OCI-LY7 (cell line): ENCODE measurements at regions not wholly inside any gene's neighbourhood (a gene's known extent, or its start where the extent isn't known, plus 50 kb on each side); places are given as distances from the start of the nearest gene placed in this dataset.

ENCODE experiments used
- BruUV-seq: library from RNA; stranded (reverse); fragments of 400-500 nt; replicated peaks from 2 replicates; lab custom pipeline; 2021; lab: Mats Ljungman, UMichigan
- CTCF ChIA-PET: fragments of 300-600 bp; sonication (Branson Sonifier 250); formaldehyde crosslinking; loops from one replicate; lab custom pipeline; 2022; ENCODE audit warnings: antibody characterized with exemption; ENCODE audit not compliant: unreplicated experiment; lab: Charles Lee
- POLR2A ChIA-PET: fragments of 300-600 bp; sonication (Branson Sonifier 250); formaldehyde crosslinking; loops from one replicate; lab custom pipeline; 2022; ENCODE audit warnings: antibody characterized with exemption; lab: Charles Lee
- DNase-seq: peaks from one replicate; pipeline ENCODE4 v3.0.0-alpha.2; 2015; ENCODE audit warnings: low spot score
- H2AFZ ChIP-seq: fragments of 200-600 bp; sonication (generic), shearing (Covaris generic); 2 replicates; pipeline ENCODE4 v1.6.1; 2014; ENCODE audit warnings: mild to moderate bottlenecking, antibody characterized with exemption, low read length, moderate library complexity
- H3K27ac ChIP-seq: fragments of 200-600 bp; sonication (generic); 2 replicates; pipeline ENCODE4 v1.5.1; 2014; ENCODE audit warnings: mixed run types, low read depth, mild to moderate bottlenecking, moderate library complexity, low read length, inconsistent platforms; ENCODE audit not compliant: poor library complexity, severe bottlenecking
- H3K36me3 ChIP-seq: fragments of 200-600 bp; sonication (generic); 2 replicates; pipeline ENCODE4 v1.6.1; 2014; ENCODE audit warnings: mild to moderate bottlenecking, antibody characterized with exemption, low read length, moderate library complexity, mixed read lengths; ENCODE audit not compliant: insufficient read depth
- H3K4me1 ChIP-seq: fragments of 200-600 bp; sonication (generic); 2 replicates; pipeline ENCODE4 v1.5.1; 2014; ENCODE audit warnings: mild to moderate bottlenecking, low read length; ENCODE audit not compliant: insufficient read depth, poor library complexity, severe bottlenecking
- H3K4me2 ChIP-seq: fragments of 200-600 bp; sonication (generic); 2 replicates; pipeline ENCODE4 v1.6.1; 2014; ENCODE audit warnings: mild to moderate bottlenecking, low read length
- H3K4me3 ChIP-seq: fragments of 200-600 bp; sonication (generic); 2 replicates; pipeline ENCODE4 v1.5.1; 2014; ENCODE audit warnings: mild to moderate bottlenecking, low read depth, low read length; ENCODE audit not compliant: poor library complexity, severe bottlenecking
- H3K79me2 ChIP-seq: fragments of 200-600 bp; sonication (generic); 2 replicates; pipeline ENCODE4 v1.6.1; 2016; ENCODE audit warnings: low read depth, mild to moderate bottlenecking, low read length, moderate library complexity, mixed read lengths; ENCODE audit not compliant: insufficient read depth
- H3K9me2 ChIP-seq: fragments of 200-600 bp; sonication (generic); 2 replicates; pipeline ENCODE4 v1.6.1; 2016; ENCODE audit warnings: mild to moderate bottlenecking, low read length, mixed read lengths; ENCODE audit not compliant: insufficient read depth
- H3K9me3 ChIP-seq: fragments of 200-600 bp; sonication (generic); 2 replicates; pipeline ENCODE4 v1.6.1; 2014; ENCODE audit warnings: mild to moderate bottlenecking, mixed run types, low read length, mixed read lengths
- H4K20me1 ChIP-seq: fragments of 200-600 bp; sonication (generic); 2 replicates; pipeline ENCODE4 v1.6.1; 2014; ENCODE audit warnings: mild to moderate bottlenecking, antibody characterized with exemption, low read length, moderate library complexity, mixed read lengths; ENCODE audit not compliant: insufficient read depth
- EZH2phosphoT487 ChIP-seq: fragments of 200-600 bp; sonication (generic); IDR thresholded peaks from 2 replicates; pipeline ENCODE4 v1.6.1; 2018; ENCODE audit warnings: low read depth, borderline replicate concordance, mild to moderate bottlenecking, mixed run types, antibody characterized with exemption, low read length, moderate library complexity, mixed read lengths
- intact Hi-C: fragments of 100-400 bp; cut with micrococcal nuclease; formaldehyde crosslinking; loops from one replicate; pipeline ENCODE4 v1.10.0; 2022; ENCODE audit not compliant: unreplicated experiment
- TF ChIP-seq, protein P1 (sequence below): fragments of 200-600 bp; sonication (generic); conservative IDR thresholded peaks from 2 replicates; pipeline ENCODE4 v1.5.1; 2014; ENCODE audit warnings: mild to moderate bottlenecking, antibody characterized with exemption, low read length, moderate library complexity, mixed read lengths

- CTCF ChIA-PET, result no interaction called here
Observed at GRCh38 chr13:42474954-42475353, 99.0 kb upstream of the TNFSF11 start.

DNA sequence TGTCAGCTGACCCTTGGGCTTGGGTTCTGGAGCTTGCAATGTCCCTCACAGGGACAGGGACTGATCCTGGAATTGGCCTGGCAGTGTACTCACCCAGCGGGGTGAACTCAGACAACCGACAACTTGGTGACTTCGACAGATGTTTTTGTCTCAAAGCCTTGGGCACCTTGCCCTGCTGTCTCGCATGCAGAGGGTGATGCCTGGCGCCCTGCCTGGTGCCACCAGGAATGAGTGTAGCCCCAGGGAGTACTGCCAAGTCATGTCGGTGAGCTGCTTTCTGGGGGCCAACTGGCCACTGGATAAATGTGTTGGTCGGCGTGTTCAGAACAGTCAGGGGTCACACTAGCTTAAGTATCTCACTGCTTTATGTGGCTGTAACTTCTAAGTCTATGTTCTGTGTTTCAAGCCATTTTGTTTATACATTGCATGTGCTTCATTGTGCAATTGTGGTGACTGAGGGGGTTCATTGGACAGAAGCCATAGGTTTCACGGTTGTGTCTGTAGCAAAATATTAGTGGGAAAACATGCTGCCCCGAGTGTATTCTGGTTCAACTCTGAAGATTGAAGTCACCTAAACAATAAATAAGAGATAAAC lies 96.3 kb upstream of the TNFSF11 start:
- ChIA-PET POLR2A (interaction anchor here (0.6 to 1.1 kb wide), 3 partner anchors 89 to 299 kb away, joined by 3 to 5 read pairs (median 3); no protein-coding TSS in a partner anchor), CTCF (no interaction called here)
- Histone ChIP-seq H3K79me2 (no peaks in the 10 kb centered on the region), H3K27ac (no peak overlapping the region), H3K9me3 (no peaks in the 10 kb centered on the region), H3K4me2 (no peak overlapping the region), H3K4me1 (no peaks in the 10 kb centered on the region), H3K9me2 (no peaks in the 10 kb centered on the region), H3K36me3 (no peaks in the 10 kb centered on the region), H3K4me3 (no peak overlapping the region), H4K20me1 (no peaks in the 10 kb centered on the region), H2AFZ (no peak overlapping the region)
- DNase-seq, result no peak
- TF ChIP-seq, protein P1, sequence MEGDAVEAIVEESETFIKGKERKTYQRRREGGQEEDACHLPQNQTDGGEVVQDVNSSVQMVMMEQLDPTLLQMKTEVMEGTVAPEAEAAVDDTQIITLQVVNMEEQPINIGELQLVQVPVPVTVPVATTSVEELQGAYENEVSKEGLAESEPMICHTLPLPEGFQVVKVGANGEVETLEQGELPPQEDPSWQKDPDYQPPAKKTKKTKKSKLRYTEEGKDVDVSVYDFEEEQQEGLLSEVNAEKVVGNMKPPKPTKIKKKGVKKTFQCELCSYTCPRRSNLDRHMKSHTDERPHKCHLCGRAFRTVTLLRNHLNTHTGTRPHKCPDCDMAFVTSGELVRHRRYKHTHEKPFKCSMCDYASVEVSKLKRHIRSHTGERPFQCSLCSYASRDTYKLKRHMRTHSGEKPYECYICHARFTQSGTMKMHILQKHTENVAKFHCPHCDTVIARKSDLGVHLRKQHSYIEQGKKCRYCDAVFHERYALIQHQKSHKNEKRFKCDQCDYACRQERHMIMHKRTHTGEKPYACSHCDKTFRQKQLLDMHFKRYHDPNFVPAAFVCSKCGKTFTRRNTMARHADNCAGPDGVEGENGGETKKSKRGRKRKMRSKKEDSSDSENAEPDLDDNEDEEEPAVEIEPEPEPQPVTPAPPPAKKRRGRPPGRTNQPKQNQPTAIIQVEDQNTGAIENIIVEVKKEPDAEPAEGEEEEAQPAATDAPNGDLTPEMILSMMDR, result no peak
- no TSS peak for BruUV-seq
- intact Hi-C loops, result loop anchor here (10.0 kb wide), 1 partner anchor 143 kb away; no protein-coding TSS in a partner anchor

More at GRCh38 chr13:42474954-42475353, 99.0 kb upstream of the TNFSF11 start:
- H3K36me3 ChIP-seq, result no peaks in the 10 kb centered on the region
- no peaks in the 10 kb centered on the region for H3K9me3 ChIP-seq
- no peak overlapping the region for H3K27ac ChIP-seq
- H3K4me3 ChIP-seq, result no peak overlapping the region
- intact Hi-C loops, result loop anchor here (10.0 kb wide), 1 partner anchor 140 kb away; no protein-coding TSS in a partner anchor
- no peaks in the 10 kb centered on the region for H3K79me2 ChIP-seq
- no peaks in the 10 kb centered on the region for H3K9me2 ChIP-seq
- H3K4me1 ChIP-seq, result no peaks in the 10 kb centered on the region
- no peak for DNase-seq
- POLR2A ChIA-PET, result no interaction called here
- H2AFZ ChIP-seq, result no peak overlapping the region
- H3K4me2 ChIP-seq, result no peak overlapping the region
- TF ChIP-seq, protein P1, result no peak
- TF ChIP-seq EZH2phosphoT487, result no peak
- no TSS peak for BruUV-seq
- no peaks in the 10 kb centered on the region for H4K20me1 ChIP-seq

DNA sequence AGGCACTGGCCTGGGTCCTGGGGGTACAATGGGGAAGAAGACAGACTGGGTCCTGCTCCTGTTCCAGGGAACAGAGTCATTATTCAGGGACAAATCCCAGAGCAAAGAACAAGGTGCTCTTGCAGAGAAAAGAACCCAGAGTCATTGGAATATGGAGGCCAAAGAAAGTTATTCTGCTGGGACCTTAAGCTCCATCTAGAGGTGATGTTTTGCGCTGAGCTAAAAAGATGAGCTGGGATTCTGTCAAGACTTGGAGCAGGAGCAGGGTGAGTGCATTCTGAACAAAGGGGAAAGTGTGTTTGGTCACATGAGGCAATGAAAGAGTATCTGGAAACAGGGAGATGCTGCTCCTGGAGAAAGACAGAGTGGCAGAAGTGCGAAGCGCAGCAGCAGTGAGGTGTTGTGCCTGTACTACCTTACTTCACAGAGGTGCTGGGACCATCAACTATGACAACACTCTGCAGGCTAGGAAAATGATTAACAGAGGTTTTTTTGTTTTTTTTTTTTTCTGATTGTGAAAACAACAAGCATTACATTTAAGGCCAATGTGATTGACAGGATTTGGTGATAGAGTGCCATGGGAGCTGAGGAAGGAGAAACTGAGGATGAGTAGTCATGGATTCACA lies 95.3 kb upstream of the TNFSF11 start:
- no peaks in the 10 kb centered on the region for H3K79me2 ChIP-seq
- H2AFZ ChIP-seq, result no peak overlapping the region
- no peaks in the 10 kb centered on the region for H3K9me2 ChIP-seq
- TF ChIP-seq, protein P1, result peak; percentile 60
- no peak for TF ChIP-seq EZH2phosphoT487
- H3K36me3 ChIP-seq, result no peaks in the 10 kb centered on the region
- no peaks in the 10 kb centered on the region for H3K4me1 ChIP-seq
- H3K27ac ChIP-seq, result no peak overlapping the region
- H3K4me2 ChIP-seq, result no peak overlapping the region
- peak; percentile 4 for DNase-seq
- ChIA-PET POLR2A (interaction anchor here (1.1 kb wide), 1 partner anchor 104 kb away, joined by 3 read pairs; no protein-coding TSS in a partner anchor), CTCF (no interaction called here)
- no peak overlapping the region for H3K4me3 ChIP-seq
- intact Hi-C loops, result loop anchor here (10.0 kb wide), 1 partner anchor 144 kb away; no protein-coding TSS in a partner anchor
- H3K9me3 ChIP-seq, result no peaks in the 10 kb centered on the region
- H4K20me1 ChIP-seq, result no peaks in the 10 kb centered on the region
- no TSS peak for BruUV-seq
